ENCODE measurements at regions not wholly inside any gene's neighbourhood (a gene's known extent, or its start where the extent isn't known, plus 50 kb on each side); places are given as distances from the start of the nearest gene placed in this dataset.
"Not testable (repeated sequence)": the region's sequence is repeated elsewhere in the genome, so short reads cannot be mapped to it uniquely, and the experiment has no call there.

GRCh38 chr4:26017961-26018700 lies 104.1 kb downstream of the SMIM20 start:
- not testable (repeated sequence) for DNase-seq (ENCODE audit: insufficient read length, low spot score); FAIRE-seq

DNA sequence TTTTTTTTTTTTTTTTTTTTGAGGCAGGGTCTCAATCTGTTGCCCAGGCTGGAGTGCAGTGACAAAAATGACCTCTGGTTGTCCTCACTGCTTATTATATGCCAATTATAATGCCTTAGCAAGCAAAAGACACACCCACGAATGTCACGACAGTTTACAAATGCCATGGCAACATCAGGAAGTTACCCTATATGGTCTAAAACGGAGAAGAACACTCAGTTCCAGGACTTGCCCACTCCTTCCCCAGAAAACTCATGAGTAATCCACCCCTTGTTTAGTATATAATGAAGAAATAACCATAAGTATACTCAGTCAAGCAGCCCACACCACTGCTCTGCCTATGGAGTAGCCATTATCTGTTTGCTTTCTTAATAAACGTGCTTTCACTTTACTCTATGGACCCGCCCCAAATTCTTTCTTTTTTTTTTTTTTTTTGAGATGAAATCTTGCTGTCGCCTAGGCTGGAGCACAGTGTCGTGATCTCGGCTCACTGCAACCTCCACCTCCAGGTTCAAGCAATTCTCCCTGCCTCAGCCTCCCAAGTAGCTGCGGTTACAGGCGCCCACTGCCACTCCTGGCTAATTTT lies 106.2 kb downstream of the SMIM20 start:
- FAIRE-seq, result no peak
- no peak for DNase-seq (ENCODE audit: insufficient read length, low spot score)

DNA sequence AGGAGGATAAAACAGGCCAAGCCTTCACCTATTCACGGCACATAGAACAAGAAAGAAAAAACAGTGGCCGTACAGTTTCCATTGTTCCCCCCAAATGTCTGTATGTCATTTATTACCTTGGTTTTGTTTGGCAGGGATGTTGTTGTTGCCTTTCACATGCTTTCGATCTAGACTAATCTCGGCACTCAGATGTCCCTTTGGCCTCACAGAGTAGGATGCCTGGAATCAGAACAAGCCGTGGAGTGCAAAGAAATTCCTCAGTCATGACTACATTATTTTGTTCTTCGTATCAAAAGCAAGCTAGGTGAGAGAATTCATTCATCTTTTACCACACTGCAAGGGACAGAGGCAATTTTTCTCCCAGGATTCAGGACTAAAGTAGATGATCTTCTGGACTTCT lies 106.9 kb downstream of the SMIM20 start:
- DNase-seq (ENCODE audit: insufficient read length, low spot score) (peak; percentile 31), FAIRE-seq (no peak)

GRCh38 chr4:26021417-26022345 lies 107.7 kb downstream of the SMIM20 start:
- FAIRE-seq, result no peak
- DNase-seq (ENCODE audit: insufficient read length, low spot score), result no peak

GRCh38 chr4:26022346-26023202 lies 108.6 kb downstream of the SMIM20 start:
- no peak for FAIRE-seq
- DNase-seq (ENCODE audit: insufficient read length, low spot score), result no peak

- DNase-seq (ENCODE audit: insufficient read length, low spot score) (no peak), FAIRE-seq (no peak)
Observed at GRCh38 chr4:26023203-26023972, 109.4 kb downstream of the SMIM20 start.

DNA sequence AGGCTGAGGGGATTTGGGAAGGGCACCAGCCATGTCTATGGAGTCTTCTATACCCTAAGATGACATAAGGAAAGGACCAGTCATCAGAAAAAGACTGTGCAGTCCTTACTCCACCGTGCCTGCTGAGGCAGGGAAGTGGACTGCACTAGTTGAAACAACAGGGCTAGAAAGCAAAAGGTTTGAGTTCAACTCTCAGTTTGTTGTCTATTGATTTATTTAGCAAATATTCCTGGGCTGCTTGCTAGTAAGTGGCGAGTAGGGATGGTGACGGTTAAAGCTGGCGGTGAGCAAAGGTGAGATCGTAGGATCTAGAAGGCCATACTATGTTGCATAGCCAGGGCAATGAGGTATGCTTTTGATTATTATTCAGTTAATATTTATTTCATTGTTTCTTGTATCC lies 110.1 kb downstream of the SMIM20 start:
- FAIRE-seq (no peak), DNase-seq (ENCODE audit: insufficient read length, low spot score) (no peak)

DNA sequence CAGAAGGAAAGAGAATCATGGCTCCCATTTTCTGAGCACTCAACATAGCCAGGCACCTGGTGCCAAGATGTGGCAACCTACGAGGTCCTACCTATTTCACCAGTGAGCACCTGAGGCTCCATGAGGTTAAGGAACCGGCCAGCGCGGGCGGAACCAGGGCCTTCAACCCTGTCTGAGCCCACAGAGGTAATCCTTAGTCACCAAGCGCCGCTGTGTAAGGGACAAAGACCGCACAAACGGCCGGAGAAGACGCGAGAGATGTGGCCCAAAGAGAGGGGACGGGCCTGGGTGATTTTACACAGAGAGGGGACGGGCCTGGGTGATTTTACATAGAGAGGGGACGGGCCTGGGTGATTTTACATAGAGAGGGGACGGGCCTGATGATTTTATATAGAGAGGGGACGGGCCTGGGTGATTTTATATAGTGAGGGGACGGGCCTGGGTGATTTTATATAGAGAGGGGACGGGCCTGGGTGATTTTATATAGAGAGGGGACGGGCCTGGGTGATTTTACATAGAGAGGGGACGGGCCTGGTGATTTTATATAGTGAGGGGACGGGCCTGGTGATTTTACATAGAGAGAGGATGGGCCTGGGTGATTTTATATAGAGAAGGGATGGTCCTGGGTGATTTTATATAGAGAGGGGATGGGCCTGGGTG lies 114.2 kb downstream of the SMIM20 start:
- FAIRE-seq (no peak), DNase-seq (ENCODE audit: insufficient read length, low spot score) (no peak)

GRCh38 chr4:26028793-26029567 lies 115.0 kb downstream of the SMIM20 start:
- no peak for FAIRE-seq

GRCh38 chr4:26029568-26030131 lies 115.6 kb downstream of the SMIM20 start:
- FAIRE-seq (no peak), DNase-seq (ENCODE audit: insufficient read length, low spot score) (no peak)

More at GRCh38 chr4:26028793-26029567, 115.0 kb downstream of the SMIM20 start:
- no peak for DNase-seq (ENCODE audit: insufficient read length, low spot score)

- DNase-seq (ENCODE audit: insufficient read length, low spot score) (no peak), FAIRE-seq (no peak)
Observed at GRCh38 chr4:26030260-26030667, 116.2 kb downstream of the SMIM20 start.

DNA sequence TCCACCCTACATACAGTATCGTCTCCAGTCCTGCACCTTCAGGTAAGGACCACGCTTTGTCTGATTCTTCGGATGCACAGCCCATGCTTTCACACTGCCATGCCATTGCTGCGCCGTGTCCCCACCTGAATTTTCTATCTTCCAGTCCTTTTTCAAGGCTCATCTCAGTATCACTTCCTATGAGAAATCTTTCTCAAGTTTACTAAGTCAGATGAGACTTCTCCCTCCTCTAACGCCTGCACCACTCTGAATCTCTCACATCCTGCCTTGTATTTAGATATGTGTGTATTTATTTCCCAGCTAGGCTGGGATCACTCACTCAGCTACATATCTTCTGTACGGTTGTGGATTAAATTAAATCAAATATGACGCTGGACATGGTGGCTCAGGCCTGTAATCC lies 116.8 kb downstream of the SMIM20 start:
- FAIRE-seq, result no peak
- DNase-seq (ENCODE audit: insufficient read length, low spot score), result no peak

DNA sequence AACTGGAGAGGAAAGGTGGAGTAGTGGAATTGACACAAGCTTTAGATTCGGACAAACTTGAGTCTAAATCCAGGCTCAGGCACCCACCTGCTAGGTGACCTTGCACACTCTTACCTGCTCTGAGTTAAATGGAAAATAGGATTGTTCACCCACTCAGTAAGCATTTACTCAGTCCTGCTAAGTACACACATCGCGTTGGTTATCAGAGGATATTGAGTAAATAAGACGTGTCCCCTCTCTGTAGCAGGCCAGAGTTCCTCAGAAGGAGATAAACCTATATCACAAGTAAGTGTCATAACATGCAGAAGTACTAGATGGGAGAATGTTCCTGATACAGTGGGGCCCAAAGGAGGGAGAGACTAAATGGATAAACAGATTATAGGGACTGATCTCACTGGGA lies 117.7 kb downstream of the SMIM20 start:
- FAIRE-seq (no peak), DNase-seq (ENCODE audit: insufficient read length, low spot score) (no peak)

- DNase-seq (ENCODE audit: insufficient read length, low spot score), result no peak
- FAIRE-seq, result peak; percentile 42
Observed at GRCh38 chr4:26032142-26032541, 118.1 kb downstream of the SMIM20 start.

- FAIRE-seq, result no peak
Observed at GRCh38 chr4:26032630-26033317, 118.8 kb downstream of the SMIM20 start.

GRCh38 chr4:26033389-26033788 lies 119.4 kb downstream of the SMIM20 start:
- DNase-seq (ENCODE audit: insufficient read length, low spot score) (no peak), FAIRE-seq (no peak)

More at GRCh38 chr4:26032630-26033317, 118.8 kb downstream of the SMIM20 start:
- DNase-seq (ENCODE audit: insufficient read length, low spot score), result no peak

DNA sequence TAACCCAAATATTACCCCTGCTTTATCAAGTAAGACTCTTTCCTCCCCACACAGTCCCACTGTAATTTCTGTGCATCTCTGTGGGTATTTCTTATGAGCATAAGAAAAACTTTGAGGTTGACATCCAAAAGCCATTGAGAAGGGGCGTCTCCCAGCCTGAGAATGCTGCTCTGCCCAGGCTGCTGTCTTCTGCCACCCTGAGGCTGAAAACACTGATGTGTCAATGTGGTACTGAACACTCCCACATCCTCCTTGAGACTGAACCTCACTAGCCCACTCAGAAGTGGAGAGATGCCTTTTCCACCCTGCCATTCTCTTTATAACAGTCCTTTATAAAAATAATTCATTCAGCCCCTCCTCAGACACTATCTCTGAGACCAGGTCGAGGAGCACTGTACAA lies 120.8 kb downstream of the SMIM20 start:
- no peak for DNase-seq (ENCODE audit: insufficient read length, low spot score)
- FAIRE-seq, result no peak
